CD4-positive, CD25-positive, alpha-beta regulatory T cell (primary cell): ENCODE measurements at regions not wholly inside any gene's neighbourhood (a gene's known extent, or its start where the extent isn't known, plus 50 kb on each side); places are given as distances from the start of the nearest gene placed in this dataset.
"Not testable (repeated sequence)": the region's sequence is repeated elsewhere in the genome, so short reads cannot be mapped to it uniquely, and the experiment has no call there.

ENCODE experiments used
- ATAC-seq, 2 donors: fragments of 150-1000 bp; cut with Tn5 transposase; one replicate each; pipeline ENCODE4 v1.10.0; 2021; ENCODE audit warnings: low read depth in 2 of 2, moderate number of reproducible peaks in 2 of 2, moderate library complexity in 1 of 2
- DNase-seq, 3 donors: peaks; one replicate each; pipeline versions ENCODE4 v3.0.0 to v3.0.0-alpha.2; 2012 to 2022; ENCODE audit warnings: mixed read lengths in 1 of 3
- H3K27ac ChIP-seq: one replicate; pipeline ENCODE4 v1.7.0; 2013; ENCODE audit warnings: mild to moderate bottlenecking, low read length; ENCODE audit not compliant: insufficient read depth, poor library complexity, severe bottlenecking
- H3K27me3 ChIP-seq: one replicate; pipeline ENCODE4 v1.7.0; 2013; ENCODE audit warnings: low read length; ENCODE audit not compliant: control insufficient read depth, insufficient read depth
- H3K36me3 ChIP-seq: one replicate; pipeline ENCODE4 v1.7.0; 2013; ENCODE audit warnings: mild to moderate bottlenecking, low read length, moderate library complexity; ENCODE audit not compliant: control insufficient read depth, insufficient read depth
- H3K4me1 ChIP-seq: 2 replicates; pipeline ENCODE4 v1.7.0; 2013; ENCODE audit warnings: mild to moderate bottlenecking, low read length; ENCODE audit not compliant: insufficient read depth, control insufficient read depth, poor library complexity, severe bottlenecking
- H3K4me3 ChIP-seq: one replicate; pipeline ENCODE4 v1.7.0; 2013; ENCODE audit warnings: low read depth, mild to moderate bottlenecking, low read length, moderate library complexity
- H3K9me3 ChIP-seq, 2 experiments: 1 replicate in 1 of 2; 2 replicates in 1 of 2; pipeline ENCODE4 v1.7.0; 2013; ENCODE audit warnings: low read length in 2 of 2, mild to moderate bottlenecking in 1 of 2, moderate library complexity in 1 of 2; ENCODE audit not compliant: control insufficient read depth in 2 of 2
- H3K27ac Mint-ChIP-seq, 3 donors: one replicate each; pipeline ENCODE4 v1.8.0; 2020 to 2022; ENCODE audit warnings: mild to moderate bottlenecking in 3 of 3, mixed read lengths in 3 of 3, moderate library complexity in 2 of 3
- H3K27me3 Mint-ChIP-seq: one replicate; pipeline ENCODE4 v1.8.0; 2022; ENCODE audit warnings: mild to moderate bottlenecking, mixed read lengths
- H3K36me3 Mint-ChIP-seq: one replicate; pipeline ENCODE4 v1.8.0; 2020; ENCODE audit warnings: mixed read lengths
- H3K4me1 Mint-ChIP-seq, 4 donors: one replicate each; pipeline ENCODE4 v1.8.0; 2020 to 2022; ENCODE audit warnings: mixed read lengths in 4 of 4, mild to moderate bottlenecking in 1 of 4
- H3K4me3 Mint-ChIP-seq, 4 donors: one replicate each; pipeline ENCODE4 v1.8.0; 2020 to 2022; ENCODE audit warnings: mild to moderate bottlenecking in 4 of 4, mixed read lengths in 4 of 4, moderate library complexity in 3 of 4
- H3K9me3 Mint-ChIP-seq, 7 donors: one replicate each; pipeline ENCODE4 v1.8.0; 2020 to 2022; ENCODE audit warnings: mixed read lengths in 7 of 7, mild to moderate bottlenecking in 3 of 7, moderate library complexity in 2 of 7

- Mint-ChIP-seq H3K9me3 (peaks cover 0 to 3% (median 0%) of the 10 kb centered on the region in 7 donors), H3K4me1 (no peaks in the 10 kb centered on the region)
- H3K36me3 ChIP-seq: no peaks in the 10 kb centered on the region
These were observed 144.9 kb upstream of the FOXP2 start for GRCh38 chr7:114269714-114270113.

GRCh38 chr7:114267550-114267949, 147.1 kb upstream of the FOXP2 start:
- not testable (repeated sequence) for H3K9me3 Mint-ChIP-seq, H3K36me3 Mint-ChIP-seq, H3K4me3 ChIP-seq, H3K36me3 ChIP-seq, DNase-seq, H3K27me3 ChIP-seq, H3K4me1 ChIP-seq, H3K27ac Mint-ChIP-seq, H3K27ac ChIP-seq, H3K9me3 ChIP-seq, ATAC-seq, H3K4me3 Mint-ChIP-seq, H3K4me1 Mint-ChIP-seq, H3K27me3 Mint-ChIP-seq

More at GRCh38 chr7:114269714-114270113, 144.9 kb upstream of the FOXP2 start:
- H3K27ac Mint-ChIP-seq: no peak overlapping the region
- ATAC-seq (no peak), DNase-seq (no peak)
- no peaks in the 10 kb centered on the region for H3K36me3 Mint-ChIP-seq
- no peak overlapping the region for H3K4me3 ChIP-seq
- H3K27me3 ChIP-seq: no peaks in the 10 kb centered on the region
- no peaks in the 10 kb centered on the region for H3K4me1 ChIP-seq
- no peaks in the 10 kb centered on the region for H3K9me3 ChIP-seq
- no peak overlapping the region for H3K27ac ChIP-seq
- H3K27me3 Mint-ChIP-seq: no peaks in the 10 kb centered on the region
- no peak overlapping the region for H3K4me3 Mint-ChIP-seq

- ATAC-seq: no peak
- DNase-seq: no peak
- Mint-ChIP-seq H3K4me1 (no peaks in the 10 kb centered on the region), H3K4me3 (no peak overlapping the region), H3K27me3 (no peaks in the 10 kb centered on the region), H3K27ac (no peak overlapping the region), H3K9me3 (peaks cover 0 to 4% (median 1%) of the 10 kb centered on the region in 7 donors), H3K36me3 (no peaks in the 10 kb centered on the region)
- H3K9me3 ChIP-seq: no peaks in the 10 kb centered on the region
- H3K27me3 ChIP-seq: no peaks in the 10 kb centered on the region
- no peak overlapping the region for H3K27ac ChIP-seq
- no peak overlapping the region for H3K4me3 ChIP-seq
- H3K4me1 ChIP-seq: no peaks in the 10 kb centered on the region
- no peaks in the 10 kb centered on the region for H3K36me3 ChIP-seq
These were observed 150.6 kb upstream of the FOXP2 start for GRCh38 chr7:114264023-114264422.

- no peak overlapping the region for H3K27ac Mint-ChIP-seq
- Histone ChIP-seq H3K4me1 (no peaks in the 10 kb centered on the region), H3K9me3 (no peaks in the 10 kb centered on the region), H3K36me3 (no peaks in the 10 kb centered on the region), H3K4me3 (no peak overlapping the region), H3K27me3 (no peaks in the 10 kb centered on the region), H3K27ac (no peak overlapping the region)
- no peak for DNase-seq
- H3K9me3 Mint-ChIP-seq: peaks cover 0 to 4% (median 1%) of the 10 kb centered on the region in 7 donors
- H3K27me3 Mint-ChIP-seq: no peaks in the 10 kb centered on the region
- no peak overlapping the region for H3K4me3 Mint-ChIP-seq
- H3K4me1 Mint-ChIP-seq: no peaks in the 10 kb centered on the region
- ATAC-seq: no peak
- no peaks in the 10 kb centered on the region for H3K36me3 Mint-ChIP-seq
These were observed 151.4 kb upstream of the FOXP2 start for GRCh38 chr7:114263219-114263618.

- DNase-seq: no peak
These were observed 159.2 kb upstream of the FOXP2 start for GRCh38 chr7:114255404-114255841.

GRCh38 chr7:114243646-114244045, 171.0 kb upstream of the FOXP2 start:
- Mint-ChIP-seq H3K36me3 (no peaks in the 10 kb centered on the region), H3K4me3 (no peak overlapping the region), H3K4me1 (no peaks in the 10 kb centered on the region), H3K27ac (no peak overlapping the region), H3K27me3 (no peaks in the 10 kb centered on the region), H3K9me3 (peaks cover 0 to 2% (median 1%) of the 10 kb centered on the region in 7 donors)
- DNase-seq (no peak), ATAC-seq (no peak)
- Histone ChIP-seq H3K4me1 (no peaks in the 10 kb centered on the region), H3K9me3 (no peaks in the 10 kb centered on the region), H3K27ac (no peak overlapping the region), H3K4me3 (no peak overlapping the region), H3K27me3 (no peaks in the 10 kb centered on the region), H3K36me3 (no peaks in the 10 kb centered on the region)

More at GRCh38 chr7:114255404-114255841, 159.2 kb upstream of the FOXP2 start:
- Mint-ChIP-seq H3K36me3 (no peaks in the 10 kb centered on the region), H3K4me1 (no peaks in the 10 kb centered on the region), H3K27ac (no peak overlapping the region), H3K4me3 (no peak overlapping the region), H3K9me3 (peaks cover 0 to 12% (median 5%) of the 10 kb centered on the region in 7 donors), H3K27me3 (no peaks in the 10 kb centered on the region)
- no peak overlapping the region for H3K27ac ChIP-seq
- no peaks in the 10 kb centered on the region for H3K9me3 ChIP-seq
- no peak for ATAC-seq
- H3K4me1 ChIP-seq: no peaks in the 10 kb centered on the region
- H3K27me3 ChIP-seq: no peaks in the 10 kb centered on the region
- no peaks in the 10 kb centered on the region for H3K36me3 ChIP-seq
- no peak overlapping the region for H3K4me3 ChIP-seq

- Mint-ChIP-seq H3K27me3 (no peaks in the 10 kb centered on the region), H3K36me3 (no peaks in the 10 kb centered on the region), H3K27ac (no peak overlapping the region), H3K9me3 (peaks cover 0 to 2% (median 1%) of the 10 kb centered on the region in 7 donors), H3K4me3 (no peak overlapping the region), H3K4me1 (no peaks in the 10 kb centered on the region)
- H3K27ac ChIP-seq: no peak overlapping the region
- DNase-seq (no peak), ATAC-seq (no peak)
- no peaks in the 10 kb centered on the region for H3K36me3 ChIP-seq
- no peaks in the 10 kb centered on the region for H3K9me3 ChIP-seq
- no peaks in the 10 kb centered on the region for H3K4me1 ChIP-seq
- H3K27me3 ChIP-seq: no peaks in the 10 kb centered on the region
- no peak overlapping the region for H3K4me3 ChIP-seq
These were observed 171.6 kb upstream of the FOXP2 start for GRCh38 chr7:114242992-114243507.

GRCh38 chr7:114229246-114229645, 185.4 kb upstream of the FOXP2 start:
- H3K9me3 ChIP-seq: no peaks in the 10 kb centered on the region
- no peak overlapping the region for H3K27ac ChIP-seq
- Mint-ChIP-seq H3K4me1 (no peaks in the 10 kb centered on the region), H3K27me3 (no peaks in the 10 kb centered on the region), H3K9me3 (peaks cover 0 to 4% (median 0%) of the 10 kb centered on the region in 7 donors), H3K4me3 (no peak overlapping the region), H3K27ac (no peak overlapping the region), H3K36me3 (no peaks in the 10 kb centered on the region)
- H3K27me3 ChIP-seq: no peaks in the 10 kb centered on the region
- H3K4me3 ChIP-seq: no peak overlapping the region
- H3K36me3 ChIP-seq: no peaks in the 10 kb centered on the region
- H3K4me1 ChIP-seq: no peaks in the 10 kb centered on the region
- ATAC-seq: no peak
- no peak for DNase-seq
